Panc1 (cell line): ENCODE measurements at regions not wholly inside any gene's neighbourhood (a gene's known extent, or its start where the extent isn't known, plus 50 kb on each side); places are given as distances from the start of the nearest gene placed in this dataset.

Experiments used
- ATAC-seq: fragments of 200-7000 bp; cut with Tn5 transposase; 2 replicates; pipeline ENCODE4 v1.9.1; 2020; ENCODE audit warnings: mild to moderate bottlenecking, moderate library complexity
- BruUV-seq: library from RNA; stranded (reverse); fragments of 400-500 nt; replicated peaks from 2 replicates; lab custom pipeline; 2021; lab: Mats Ljungman, UMichigan
- CTCF ChIA-PET: fragments of 300-600 bp; sonication (Branson Sonifier 250); formaldehyde crosslinking; loops from one replicate; lab custom pipeline; 2022; ENCODE audit warnings: antibody characterized with exemption; lab: Charles Lee
- POLR2A ChIA-PET: fragments of 300-600 bp; sonication (Branson Sonifier 250); formaldehyde crosslinking; loops from one replicate; lab custom pipeline; 2022; ENCODE audit warnings: antibody characterized with exemption; lab: Charles Lee
- DNase-seq: peaks from one replicate; pipeline ENCODE4 v3.0.0-alpha.2; 2010; ENCODE audit warnings: low read depth, low spot score
- H3K27ac ChIP-seq: 2 replicates; pipeline ENCODE4 v1.5.1; 2011; ENCODE audit warnings: mild to moderate bottlenecking, low read length, inconsistent platforms
- H3K27me3 ChIP-seq: fragments of 200-500 bp; sonication (Bioruptor generic); 2 replicates; pipeline ENCODE4 v1.6.0; 2014; ENCODE audit warnings: low read length, inconsistent platforms; ENCODE audit not compliant: control insufficient read depth, insufficient read depth
- H3K36me3 ChIP-seq: fragments of 200-500 bp; sonication (Bioruptor generic); 2 replicates; pipeline ENCODE4 v1.5.1; 2014; ENCODE audit warnings: inconsistent platforms, mild to moderate bottlenecking, low read length, moderate library complexity; ENCODE audit not compliant: control insufficient read depth, insufficient read depth
- H3K4me1 ChIP-seq: 2 replicates; pipeline ENCODE4 v1.5.1; 2011; ENCODE audit warnings: inconsistent platforms, mild to moderate bottlenecking, low read length, moderate library complexity; ENCODE audit not compliant: control insufficient read depth, insufficient read depth
- H3K4me3 ChIP-seq, 2 experiments: 2 replicates each; pipeline ENCODE4 v1.5.1; 2011 to 2012; ENCODE audit warnings: low read depth in 2 of 2, low read length in 2 of 2, mild to moderate bottlenecking in 2 of 2, inconsistent platforms in 1 of 2, moderate library complexity in 1 of 2
- H3K9me3 ChIP-seq: fragments of 200-500 bp; sonication (Bioruptor generic); 2 replicates; pipeline ENCODE4 v1.5.1; 2014; ENCODE audit warnings: low read depth, mild to moderate bottlenecking, inconsistent platforms, low read length, moderate library complexity; ENCODE audit not compliant: control insufficient read depth, insufficient read depth
- POLR2AphosphoS5 ChIP-seq: IDR thresholded peaks from 2 replicates; pipeline ENCODE4 v1.6.1; 2012; ENCODE audit warnings: mild to moderate bottlenecking, low read depth, low read length, moderate library complexity
- REST ChIP-seq, 2 experiments: IDR thresholded peaks; 2 replicates each; pipeline ENCODE4 v1.6.1; 2011 to 2012; ENCODE audit warnings: low read depth in 2 of 2, control low read depth in 1 of 2, low read length in 1 of 2, mild to moderate bottlenecking in 1 of 2, moderate library complexity in 1 of 2; ENCODE audit not compliant: insufficient read depth in 1 of 2
- SIN3A ChIP-seq: IDR thresholded peaks from 2 replicates; pipeline ENCODE4 v1.6.1; 2012; ENCODE audit warnings: low read depth, mild to moderate bottlenecking, low read length, moderate library complexity, borderline replicate concordance; ENCODE audit not compliant: insufficient read depth
- TCF7L2 ChIP-seq: IDR thresholded peaks from 2 replicates; pipeline ENCODE4 v1.6.1; 2011; ENCODE audit warnings: mild to moderate bottlenecking, low read depth, low read length, inconsistent platforms
- in situ Hi-C: cut with HindIII; loops from 2 replicates; pipeline ENCODE4 v1.10.0; 2016; ENCODE audit warnings: low sequenced_read_pairs, low pct_unique_long_range_greater_than_20kb
- intact Hi-C: fragments of 100-400 bp; cut with micrococcal nuclease; formaldehyde crosslinking; loops from one replicate; pipeline ENCODE4 v1.10.0; 2022; ENCODE audit not compliant: unreplicated experiment
- TF ChIP-seq, protein P1 (sequence below): fragments of 450-650 bp; IDR thresholded peaks from 2 replicates; pipeline ENCODE4 v1.5.1; 2017; ENCODE audit warnings: mild to moderate bottlenecking

GRCh38 chr1:219333626-219334025 lies 159.9 kb downstream of the LYPLAL1 start:
- intact Hi-C loops (no loop called here), in situ Hi-C loops (no loop called here)
- no peaks in the 10 kb centered on the region for H3K4me1 ChIP-seq
- TF ChIP-seq SIN3A (no peak), TCF7L2 (no peak), POLR2AphosphoS5 (no peak), REST (IDR thresholded peaks at IDR 0.05; ENCODE audit: insufficient read depth in 1 of 2, low read depth in 2 of 2, low read length in 1 of 2) (no peak)
- TF ChIP-seq, protein P1, sequence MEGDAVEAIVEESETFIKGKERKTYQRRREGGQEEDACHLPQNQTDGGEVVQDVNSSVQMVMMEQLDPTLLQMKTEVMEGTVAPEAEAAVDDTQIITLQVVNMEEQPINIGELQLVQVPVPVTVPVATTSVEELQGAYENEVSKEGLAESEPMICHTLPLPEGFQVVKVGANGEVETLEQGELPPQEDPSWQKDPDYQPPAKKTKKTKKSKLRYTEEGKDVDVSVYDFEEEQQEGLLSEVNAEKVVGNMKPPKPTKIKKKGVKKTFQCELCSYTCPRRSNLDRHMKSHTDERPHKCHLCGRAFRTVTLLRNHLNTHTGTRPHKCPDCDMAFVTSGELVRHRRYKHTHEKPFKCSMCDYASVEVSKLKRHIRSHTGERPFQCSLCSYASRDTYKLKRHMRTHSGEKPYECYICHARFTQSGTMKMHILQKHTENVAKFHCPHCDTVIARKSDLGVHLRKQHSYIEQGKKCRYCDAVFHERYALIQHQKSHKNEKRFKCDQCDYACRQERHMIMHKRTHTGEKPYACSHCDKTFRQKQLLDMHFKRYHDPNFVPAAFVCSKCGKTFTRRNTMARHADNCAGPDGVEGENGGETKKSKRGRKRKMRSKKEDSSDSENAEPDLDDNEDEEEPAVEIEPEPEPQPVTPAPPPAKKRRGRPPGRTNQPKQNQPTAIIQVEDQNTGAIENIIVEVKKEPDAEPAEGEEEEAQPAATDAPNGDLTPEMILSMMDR, result no peak
- no peaks in the 10 kb centered on the region for H3K9me3 ChIP-seq
- ATAC-seq, result no peak
- no peak for DNase-seq
- CTCF ChIA-PET, result no interaction called here
- H3K4me3 ChIP-seq, result no peak overlapping the region
- H3K27me3 ChIP-seq, result no peaks in the 10 kb centered on the region
- BruUV-seq, result no TSS peak
- POLR2A ChIA-PET, result no interaction called here
- no peaks in the 10 kb centered on the region for H3K36me3 ChIP-seq
- H3K27ac ChIP-seq, result no peak overlapping the region

DNA sequence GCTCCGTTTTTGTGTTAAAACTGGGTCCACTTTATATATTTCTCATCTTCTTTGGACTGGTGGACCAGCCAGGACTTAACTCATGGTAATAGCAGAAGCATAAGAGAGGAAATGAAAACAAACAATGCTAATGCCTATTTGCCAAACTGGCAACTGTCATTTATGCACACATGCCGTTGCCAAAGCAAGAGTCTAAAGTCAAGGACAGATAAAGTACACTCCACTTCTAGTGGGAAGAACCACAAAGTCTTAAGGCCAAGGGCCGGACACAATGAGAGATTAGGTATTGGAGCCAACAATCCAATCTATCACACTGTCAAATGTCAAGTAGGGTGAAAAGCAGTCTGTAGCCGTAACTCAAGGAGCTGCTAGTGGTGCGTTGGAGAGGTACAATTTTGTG lies 157.7 kb downstream of the LYPLAL1 start:
- no peaks in the 10 kb centered on the region for H3K9me3 ChIP-seq
- no peaks in the 10 kb centered on the region for H3K4me1 ChIP-seq
- H3K36me3 ChIP-seq, result no peaks in the 10 kb centered on the region
- H3K27ac ChIP-seq, result no peak overlapping the region
- in situ Hi-C loops, result no loop called here
- ChIA-PET CTCF (no interaction called here), POLR2A (no interaction called here)
- TF ChIP-seq REST (IDR thresholded peaks at IDR 0.05; ENCODE audit: insufficient read depth in 1 of 2, low read depth in 2 of 2, low read length in 1 of 2), result no peak
- no peak for TF ChIP-seq TCF7L2
- H3K4me3 ChIP-seq, result no peak overlapping the region
- BruUV-seq, result no TSS peak
- no peak for ATAC-seq
- intact Hi-C loops, result no loop called here
- no peak for DNase-seq
- H3K27me3 ChIP-seq, result no peaks in the 10 kb centered on the region
